Stimulated activated CD4-positive, alpha-beta T cell treated with anti-CD3 and anti-CD28 coated beads, Interleukin-4, amount 100 ng/mL, for 24 hours (primary cell): ENCODE measurements at regions not wholly inside any gene's neighbourhood (a gene's known extent, or its start where the extent isn't known, plus 50 kb on each side); places are given as distances from the start of the nearest gene placed in this dataset.
"Not testable (repeated sequence)": the region's sequence is repeated elsewhere in the genome, so short reads cannot be mapped to it uniquely, and the experiment has no call there.

Experiments used
- DNase-seq: peaks from one replicate; pipeline ENCODE4 v3.0.0-alpha.2; 2020

GRCh38 chr7:112981966-112982365 lies 104.7 kb downstream of the GPR85 start:
- DNase-seq, result no peak

- not testable (repeated sequence) for DNase-seq
Measured at GRCh38 chr7:112979055-112979454, 107.6 kb downstream of the GPR85 start.

GRCh38 chr7:112977244-112977955 lies 109.2 kb downstream of the GPR85 start:
- not testable (repeated sequence) for DNase-seq

GRCh38 chr7:112970771-112971170 lies 115.9 kb downstream of the GPR85 start:
- no peak for DNase-seq

- no peak for DNase-seq
Measured at GRCh38 chr7:112969946-112970345, 116.7 kb downstream of the GPR85 start.

- DNase-seq, result no peak
Measured at GRCh38 chr7:112965506-112965905, 121.1 kb downstream of the GPR85 start.

GRCh38 chr7:112963634-112964033 lies 123.0 kb downstream of the GPR85 start:
- DNase-seq, result no peak

- DNase-seq, result no peak
Measured at GRCh38 chr7:112962815-112963214, 123.8 kb downstream of the GPR85 start.

- DNase-seq, result no peak
Measured at GRCh38 chr7:112959276-112959675, 127.4 kb downstream of the GPR85 start.

- no peak for DNase-seq
Measured at GRCh38 chr7:112958775-112959174, 127.9 kb downstream of the GPR85 start.

GRCh38 chr7:112957901-112958300 lies 128.7 kb downstream of the GPR85 start:
- DNase-seq, result no peak

- not testable (repeated sequence) for DNase-seq
Measured at GRCh38 chr7:112953031-112953430, 133.6 kb downstream of the GPR85 start.

- no peak for DNase-seq
Measured at GRCh38 chr7:112951070-112951469, 135.6 kb downstream of the GPR85 start.

GRCh38 chr7:112949682-112950081 lies 136.9 kb downstream of the GPR85 start:
- DNase-seq, result not testable (repeated sequence)

GRCh38 chr7:112946350-112946749 lies 140.3 kb downstream of the GPR85 start:
- DNase-seq, result no peak

GRCh38 chr7:112945046-112945445 lies 141.6 kb downstream of the GPR85 start:
- DNase-seq, result no peak

GRCh38 chr7:112942981-112943380 lies 143.6 kb downstream of the GPR85 start:
- no peak for DNase-seq

GRCh38 chr7:112942125-112942524 lies 144.5 kb downstream of the GPR85 start:
- DNase-seq, result not testable (repeated sequence)

GRCh38 chr7:112940314-112940732 lies 146.3 kb downstream of the GPR85 start:
- no peak for DNase-seq

GRCh38 chr7:112939574-112940313 lies 146.9 kb downstream of the GPR85 start:
- DNase-seq, result peak; percentile 100

- DNase-seq, result peak; percentile 26
Measured at GRCh38 chr7:112938863-112939573, 147.6 kb downstream of the GPR85 start.

GRCh38 chr7:112937651-112938415 lies 147.6 kb upstream of the TMEM168 start:
- DNase-seq, result no peak

GRCh38 chr7:112933598-112933997 lies 143.4 kb upstream of the TMEM168 start:
- no peak for DNase-seq
